Left kidney (tissue), 1 donor: ENCODE measurements at regions not wholly inside any gene's neighbourhood (a gene's known extent, or its start where the extent isn't known, plus 50 kb on each side); places are given as distances from the start of the nearest gene placed in this dataset.
"Not testable (repeated sequence)": the region's sequence is repeated elsewhere in the genome, so short reads cannot be mapped to it uniquely, and the experiment has no call there.

Experiments
- DNase-seq: peaks from one replicate; pipeline ENCODE4 v3.0.0-alpha.2; 2013

GRCh38 chr2:180604077-180604476, 376.3 kb upstream of the UBE2E3 start:
- DNase-seq = no peak

- DNase-seq = no peak
Observed at GRCh38 chr2:180601016-180601415, 379.4 kb upstream of the UBE2E3 start.

GRCh38 chr2:180599804-180600203, 380.6 kb upstream of the UBE2E3 start:
- no peak for DNase-seq

- no peak for DNase-seq
Observed at GRCh38 chr2:180597179-180597578, 383.2 kb upstream of the UBE2E3 start.

- no peak for DNase-seq
Observed at GRCh38 chr2:180596453-180596852, 384.0 kb upstream of the UBE2E3 start.

GRCh38 chr2:180591947-180592346, 388.5 kb upstream of the UBE2E3 start:
- DNase-seq = no peak

- not testable (repeated sequence) for DNase-seq
Observed at GRCh38 chr2:180591093-180591781, 389.2 kb upstream of the UBE2E3 start.

GRCh38 chr2:180583441-180584140, 396.8 kb upstream of the UBE2E3 start:
- DNase-seq = no peak

GRCh38 chr2:180579388-180579787, 401.0 kb upstream of the UBE2E3 start:
- no peak for DNase-seq

- no peak for DNase-seq
Observed at GRCh38 chr2:180578441-180578840, 402.0 kb upstream of the UBE2E3 start.

GRCh38 chr2:180577567-180577966, 402.8 kb upstream of the UBE2E3 start:
- no peak for DNase-seq

- no peak for DNase-seq
Observed at GRCh38 chr2:180573951-180574350, 406.5 kb upstream of the UBE2E3 start.

- DNase-seq = no peak
Observed at GRCh38 chr2:180572346-180572745, 408.1 kb upstream of the UBE2E3 start.

GRCh38 chr2:180571559-180571958, 408.8 kb upstream of the UBE2E3 start:
- DNase-seq = no peak

- DNase-seq = no peak
Observed at GRCh38 chr2:180570864-180571263, 409.5 kb upstream of the UBE2E3 start.

- no peak for DNase-seq
Observed at GRCh38 chr2:180564051-180564450, 416.4 kb upstream of the UBE2E3 start.

- DNase-seq = no peak
Observed at GRCh38 chr2:180562378-180562777, 418.0 kb upstream of the UBE2E3 start.

GRCh38 chr2:180559771-180560170, 420.6 kb upstream of the UBE2E3 start:
- no peak for DNase-seq

GRCh38 chr2:180559038-180559437, 421.4 kb upstream of the UBE2E3 start:
- no peak for DNase-seq

- DNase-seq = no peak
Observed at GRCh38 chr2:180555391-180555965, 424.9 kb upstream of the UBE2E3 start.

- no peak for DNase-seq
Observed at GRCh38 chr2:180554330-180554729, 426.1 kb upstream of the UBE2E3 start.

GRCh38 chr2:180553094-180553715, 427.2 kb upstream of the UBE2E3 start:
- no peak for DNase-seq

- no peak for DNase-seq
Observed at GRCh38 chr2:180542511-180542910, 437.9 kb upstream of the UBE2E3 start.
